K562 (cell line): ENCODE measurements at regions not wholly inside any gene's neighbourhood (a gene's known extent, or its start where the extent isn't known, plus 50 kb on each side); places are given as distances from the start of the nearest gene placed in this dataset.

Experiments used
- ATAC-seq: fragments of 200-7000 bp; cut with Tn5 transposase; 3 replicates; pipeline ENCODE4 v1.9.1; 2020; ENCODE audit warnings: moderate library complexity
- BruUV-seq: library from RNA; stranded (reverse); fragments of 400-500 nt; replicated peaks from 2 replicates; lab custom pipeline; 2021; lab: Mats Ljungman, UMichigan
- CTCF ChIA-PET: fragments of 300-600 bp; formaldehyde crosslinking; extraction: SDS; loops from one replicate; lab custom pipeline; 2021; ENCODE audit warnings: low intra/inter-chr PET ratio; lab: Yijun Ruan, JAX
- POLR2A ChIA-PET: fragments of 300-600, 350-650 bp; sonication (Branson Sonifier 250); formaldehyde crosslinking; extraction: SDS; loops from one replicate; lab custom pipeline; 2021; ENCODE audit warnings: antibody characterized with exemption, inconsistent platforms; lab: Yijun Ruan, JAX
- DNase-seq, 4 experiments: peaks; one replicate each; pipeline versions ENCODE4 v3.0.0 to v3.0.0-alpha.2; 2011 to 2018; ENCODE audit warnings: low spot score in 3 of 4, mixed read lengths in 3 of 4; ENCODE audit errors: extremely low read depth in 1 of 4
- FAIRE-seq: peaks from 2 replicates; lab custom pipeline; 2011; peaks lifted over from hg19 to GRCh38; lab: Jason Lieb, UNC
- H2AFZ ChIP-seq: 2 replicates; pipeline ENCODE4 v1.6.0; 2011; ENCODE audit warnings: low read depth, low read length, control low read depth, inconsistent platforms
- H3K27ac ChIP-seq: fragments of 200-600 bp; 3 replicates; pipeline ENCODE4 v1.8.0; 2011; ENCODE audit warnings: low read depth, mild to moderate bottlenecking, control low read depth, inconsistent platforms, low read length, moderate library complexity, mixed read lengths; ENCODE audit errors: extremely low read depth
- H3K27me3 ChIP-seq, 2 experiments: fragments of 300-600 bp in 1 of 2; 2 replicates in 1 of 2; 3 replicates in 1 of 2; pipeline versions ENCODE4 v1.6.0 to v1.8.0; 2011; ENCODE audit warnings: inconsistent platforms in 2 of 2, low read length in 2 of 2, mild to moderate bottlenecking in 1 of 2, mixed read lengths in 1 of 2, moderate library complexity in 1 of 2; ENCODE audit not compliant: control insufficient read depth in 2 of 2, insufficient read depth in 2 of 2
- H3K36me3 ChIP-seq: fragments of 300-600 bp; 3 replicates; pipeline ENCODE4 v1.8.0; 2011; ENCODE audit warnings: mild to moderate bottlenecking, low read length, inconsistent platforms; ENCODE audit not compliant: control insufficient read depth, insufficient read depth
- H3K4me1 ChIP-seq, 2 experiments: fragments of 200-600 bp in 1 of 2; replicated peaks in 1 of 2; 2 replicates in 1 of 2; 3 replicates in 1 of 2; pipeline versions ENCODE4 v1.5.1 to v1.8.0; 2011; ENCODE audit warnings: inconsistent platforms in 2 of 2, low read length in 2 of 2, mild to moderate bottlenecking in 1 of 2, mixed read lengths in 1 of 2, moderate library complexity in 1 of 2; ENCODE audit not compliant: control insufficient read depth in 2 of 2, insufficient read depth in 2 of 2
- H3K4me2 ChIP-seq: 2 replicates; pipeline ENCODE4 v1.6.1; 2011; ENCODE audit warnings: low read length, control low read depth, inconsistent platforms, mixed read lengths; ENCODE audit not compliant: insufficient read depth
- H3K4me3 ChIP-seq: fragments of 200-600 bp; sonication (generic), shearing (Covaris generic); 2 replicates; pipeline ENCODE4 v1.5.1; 2016; ENCODE audit warnings: control low read depth, inconsistent platforms
- H3K79me2 ChIP-seq: fragments of 200-600 bp; 3 replicates; pipeline ENCODE4 v1.8.0; 2011; ENCODE audit warnings: low read length, inconsistent platforms; ENCODE audit not compliant: control insufficient read depth, insufficient read depth
- H3K9ac ChIP-seq, 2 experiments: 2 replicates each; pipeline versions ENCODE4 v1.6.0 to v1.6.1; 2011; ENCODE audit warnings: low read depth in 2 of 2, low read length in 2 of 2, control low read depth in 1 of 2, inconsistent platforms in 1 of 2, mild to moderate bottlenecking in 1 of 2, mixed read lengths in 1 of 2; ENCODE audit not compliant: insufficient read depth in 1 of 2
- H3K9me1 ChIP-seq: one replicate; pipeline ENCODE4 v1.6.0; 2011; ENCODE audit warnings: inconsistent platforms, mild to moderate bottlenecking, low read length, moderate library complexity; ENCODE audit not compliant: control insufficient read depth, insufficient read depth
- H3K9me3 ChIP-seq: replicated peaks from 2 replicates; pipeline ENCODE4 v1.5.1; 2011; ENCODE audit warnings: low read depth, low read length, inconsistent platforms; ENCODE audit not compliant: control insufficient read depth, insufficient read depth
- H4K20me1 ChIP-seq: replicated peaks from 2 replicates; pipeline ENCODE4 v1.6.1; 2011; ENCODE audit warnings: low read length, inconsistent platforms, mixed read lengths; ENCODE audit not compliant: control insufficient read depth, insufficient read depth
- BCLAF1 ChIP-seq, 2 experiments: fragments of 450-650 bp in 1 of 2; IDR thresholded peaks; 2 replicates each; pipeline ENCODE4 v1.6.1; 2011 to 2017; ENCODE audit warnings: low read depth in 2 of 2, antibody characterized with exemption in 1 of 2, borderline replicate concordance in 1 of 2, low read length in 1 of 2, mild to moderate bottlenecking in 1 of 2, mixed read lengths in 1 of 2; ENCODE audit not compliant: control insufficient read depth in 1 of 2
- CEBPG ChIP-seq, 3 experiments: fragments of 200-800 bp in 1 of 3; sonication (Bioruptor generic) in 1 of 3; sonication (generic) in 1 of 3; formaldehyde crosslinking in 1 of 3; IDR thresholded peaks in 2 of 3; conservative IDR thresholded peaks in 1 of 3; 2 replicates each; pipeline versions ENCODE4 v1.6.1 to v1.8.0; 2016 to 2022; ENCODE audit warnings: missing compliant biosample characterization in 2 of 3, missing genetic modification characterization in 2 of 3, mild to moderate bottlenecking in 1 of 3, missing genetic modification reagents in 1 of 3
- PTBP1 ChIP-seq: fragments of 200-400 bp; formaldehyde crosslinking; IDR thresholded peaks from 2 replicates; pipeline ENCODE4 v1.6.1; 2017; ENCODE audit warnings: low read depth, low read length
- RREB1 ChIP-seq: fragments of 250-450 bp; sonication (Bioruptor Pico); IDR thresholded peaks from 2 replicates; pipeline ENCODE4 v1.4.0; 2020
- SOX6 ChIP-seq: fragments of 450-650 bp; IDR thresholded peaks from 2 replicates; pipeline ENCODE4 v1.6.1; 2014; ENCODE audit warnings: mild to moderate bottlenecking
- SRF ChIP-seq, 2 experiments: fragments of 250-450, 450-650 bp in 1 of 2; sonication (Bioruptor Pico) in 1 of 2; sonication (generic) in 1 of 2; formaldehyde crosslinking; IDR thresholded peaks; 2 replicates each; pipeline versions ENCODE4 v1.5.0 to v1.5.1; 2020 to 2022; ENCODE audit warnings: mild to moderate bottlenecking in 1 of 2, missing genetic modification reagents in 1 of 2
- ZNF740 ChIP-seq, 3 experiments: fragments of 200-800 bp in 1 of 3; sonication (Bioruptor generic) in 1 of 3; sonication (generic) in 1 of 3; formaldehyde crosslinking in 1 of 3; IDR thresholded peaks; 2 replicates each; pipeline versions ENCODE4 v1.6.1 to v1.8.0; 2016 to 2022; ENCODE audit warnings: mild to moderate bottlenecking in 2 of 3, missing compliant biosample characterization in 2 of 3, missing genetic modification characterization in 2 of 3, missing genetic modification reagents in 1 of 3
- in situ Hi-C: fragments of 300-500 bp; cut with MboI; formaldehyde crosslinking; loops from 4 replicates; pipeline ENCODE4 v1.15.0; 2018; ENCODE audit warnings: inconsistent platforms, mixed read lengths
- intact Hi-C: fragments of 100-400 bp; cut with micrococcal nuclease; formaldehyde crosslinking; loops from 2 replicates; pipeline ENCODE4 v1.14.2; 2022

- TF ChIP-seq RREB1 (no peak), SOX6 (peak; percentile 91)
- TF ChIP-seq, all 486 proteins: peak for 56
These were observed 136.0 kb upstream of the CNR1 start (continued) for GRCh38 chr6:88301888-88302768.

- in situ Hi-C loops (no loop called here), intact Hi-C loops (no loop called here)
- no peak overlapping the region for H3K4me2 ChIP-seq
- ATAC-seq = no peak
- H3K4me3 ChIP-seq = no peak overlapping the region
- FAIRE-seq = no peak
- H3K9me1 ChIP-seq = no peaks in the 10 kb centered on the region
- CTCF ChIA-PET = no interaction called here
- no peaks in the 10 kb centered on the region for H3K9me3 ChIP-seq
- H3K9ac ChIP-seq = no peak overlapping the region
- no peaks in the 10 kb centered on the region for H3K79me2 ChIP-seq
- no peak overlapping the region for H2AFZ ChIP-seq
- no peaks in the 10 kb centered on the region for H4K20me1 ChIP-seq
- no peak for DNase-seq
- H3K27ac ChIP-seq = no peak overlapping the region
- peaks cover 0 to 24% of the 10 kb centered on the region in 2 experiments; a peak in 4 of 5 replicates for H3K4me1 ChIP-seq
- no peaks in the 10 kb centered on the region for H3K36me3 ChIP-seq
- POLR2A ChIA-PET = interaction anchor here (1.4 kb wide), 1 partner anchor 14 kb away, joined by 4 read pairs; no protein-coding TSS in a partner anchor
- no peaks in the 10 kb centered on the region; a peak in 1 of 5 replicates for H3K27me3 ChIP-seq
- BruUV-seq = no TSS peak
- TF ChIP-seq PTBP1 (no peak), CEBPG (CRISPR knock-in tag; IDR thresholded peaks at IDR 0.05) (no peak), CEBPG (tag; conservative IDR thresholded peaks at IDR 0.05 in 1 of 2, IDR thresholded peaks at IDR 0.05 in 1 of 2) (0 out of 4 replicates have a peak, but pooled peaks of 1 of the 2 experiments have one; percentile 9), SRF (CRISPR knock-in tag; IDR thresholded peaks at IDR 0.05) (no peak), ZNF740 (CRISPR knock-in tag; IDR thresholded peaks at IDR 0.05) (no peak), ZNF740 (tag; IDR thresholded peaks at IDR 0.05) (no peak), BCLAF1 (IDR thresholded peaks at IDR 0.05; ENCODE audit: borderline replicate concordance in 1 of 2, control insufficient read depth in 1 of 2, low read depth in 2 of 2, low read length in 1 of 2) (no peak)
These were observed 135.1 kb upstream of the CNR1 start for GRCh38 chr6:88301256-88301655.
